ENCODE measurements at regions not wholly inside any gene's neighbourhood (a gene's known extent, or its start where the extent isn't known, plus 50 kb on each side); places are given as distances from the start of the nearest gene placed in this dataset.
A peak's percentile ranks its signal among the peaks of the same experiment; 100 is the strongest.

DNA sequence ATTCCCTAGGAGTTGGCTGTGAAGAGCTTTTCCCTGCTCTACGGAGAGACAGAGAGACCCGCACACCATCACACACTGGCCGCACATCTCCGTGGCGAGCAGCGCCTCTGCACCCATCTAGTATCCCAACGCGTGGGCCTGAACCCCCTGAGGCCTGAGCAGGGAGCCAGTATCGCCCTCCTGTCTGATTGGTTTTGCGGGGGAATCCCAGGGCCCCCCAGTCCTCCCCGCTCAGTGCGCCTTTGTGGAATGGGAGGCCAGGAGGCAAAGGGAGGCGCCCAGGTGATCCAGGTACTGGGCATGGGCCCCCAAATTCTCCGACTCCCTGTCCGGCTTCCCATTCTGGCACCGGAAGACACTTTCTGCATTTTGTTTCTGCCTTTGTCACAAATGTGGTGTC, 344.3 kb downstream of the GLRX3 start:
- no peak for DNase-seq
- WGBS, 2 donors: 91 to 94% methylated on average over 15 to 16 of the region's 16 CpGs
- TF ChIP-seq, protein P1, sequence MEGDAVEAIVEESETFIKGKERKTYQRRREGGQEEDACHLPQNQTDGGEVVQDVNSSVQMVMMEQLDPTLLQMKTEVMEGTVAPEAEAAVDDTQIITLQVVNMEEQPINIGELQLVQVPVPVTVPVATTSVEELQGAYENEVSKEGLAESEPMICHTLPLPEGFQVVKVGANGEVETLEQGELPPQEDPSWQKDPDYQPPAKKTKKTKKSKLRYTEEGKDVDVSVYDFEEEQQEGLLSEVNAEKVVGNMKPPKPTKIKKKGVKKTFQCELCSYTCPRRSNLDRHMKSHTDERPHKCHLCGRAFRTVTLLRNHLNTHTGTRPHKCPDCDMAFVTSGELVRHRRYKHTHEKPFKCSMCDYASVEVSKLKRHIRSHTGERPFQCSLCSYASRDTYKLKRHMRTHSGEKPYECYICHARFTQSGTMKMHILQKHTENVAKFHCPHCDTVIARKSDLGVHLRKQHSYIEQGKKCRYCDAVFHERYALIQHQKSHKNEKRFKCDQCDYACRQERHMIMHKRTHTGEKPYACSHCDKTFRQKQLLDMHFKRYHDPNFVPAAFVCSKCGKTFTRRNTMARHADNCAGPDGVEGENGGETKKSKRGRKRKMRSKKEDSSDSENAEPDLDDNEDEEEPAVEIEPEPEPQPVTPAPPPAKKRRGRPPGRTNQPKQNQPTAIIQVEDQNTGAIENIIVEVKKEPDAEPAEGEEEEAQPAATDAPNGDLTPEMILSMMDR (IDR thresholded peaks at IDR 0.05; ENCODE audit: control extremely low read depth, extremely low read depth): no peak
- no peak overlapping the region for H3K27ac ChIP-seq (ENCODE audit: low read depth in 1 of 2, low read length in 1 of 2)
- peaks cover 0 to 3% (median 2%) of the 10 kb centered on the region in 3 donors for H3K27me3 ChIP-seq (ENCODE audit: control insufficient read depth in 3 of 3, insufficient read depth in 3 of 3, low read length in 2 of 3)
- no peak overlapping the region for H3K4me3 ChIP-seq
- no peak overlapping the region for H3K9ac ChIP-seq (ENCODE audit: insufficient read depth in 1 of 2, low read length in 2 of 2)
- peaks cover 0 to 5% (median 0%) of the 10 kb centered on the region in 5 donors for H3K4me1 ChIP-seq (ENCODE audit: control insufficient read depth in 5 of 5, insufficient read depth in 5 of 5, low read length in 5 of 5)
- ATAC-seq (ENCODE audit: insufficient read depth, low FRiP score): no peak
- H3K9me3 ChIP-seq (ENCODE audit: control insufficient read depth in 4 of 4, insufficient read depth in 3 of 4, low read length in 3 of 4): peaks cover 0 to 4% (median 0%) of the 10 kb centered on the region in 4 donors
- H3K36me3 ChIP-seq (ENCODE audit: control insufficient read depth in 4 of 4, insufficient read depth in 4 of 4, low read length in 4 of 4): no peaks in the 10 kb centered on the region

DNA sequence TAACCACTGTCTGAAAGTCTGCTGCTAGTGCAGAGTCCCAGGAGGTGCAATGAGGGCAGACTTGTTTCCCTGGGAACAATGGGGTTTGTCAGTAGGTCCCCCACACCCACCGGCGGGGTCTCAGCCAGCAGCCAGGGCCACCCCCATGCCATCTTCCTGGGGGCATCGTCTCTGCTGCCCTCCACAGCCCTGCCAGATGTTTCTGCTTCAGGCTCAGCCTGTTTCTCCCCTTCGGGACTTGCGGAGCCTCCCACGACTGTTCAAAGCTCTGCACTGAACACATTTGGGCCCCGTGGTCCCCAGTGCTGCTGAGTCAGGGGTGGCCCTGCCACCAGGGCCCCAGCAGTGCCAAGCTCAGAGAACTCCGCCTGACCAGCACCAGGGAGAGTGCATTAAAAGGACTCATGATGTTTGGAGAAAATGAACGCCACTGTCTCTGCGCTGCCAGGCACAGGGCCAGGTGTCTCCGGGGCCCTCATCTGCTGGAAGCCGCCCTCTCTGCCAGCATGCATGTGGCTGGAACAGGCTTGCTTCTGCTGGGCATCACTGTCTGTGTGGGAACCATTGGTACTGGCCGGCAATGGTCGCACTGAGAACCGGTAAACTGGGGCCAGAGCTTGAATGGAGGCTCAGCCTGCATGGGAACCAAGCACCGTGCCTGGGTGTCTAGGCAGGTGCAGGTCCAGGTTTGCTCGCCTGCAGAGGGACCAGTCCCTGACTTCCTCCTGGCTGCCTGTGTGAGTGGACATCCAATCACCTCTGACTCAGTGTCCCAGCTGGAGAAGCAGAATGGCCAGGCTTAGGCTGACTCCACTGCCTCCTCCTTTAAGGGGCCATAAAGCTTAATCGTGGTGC, 345.1 kb downstream of the GLRX3 start:
- Histone ChIP-seq H3K9ac (ENCODE audit: insufficient read depth in 1 of 2, low read length in 2 of 2) (no peak overlapping the region), H3K36me3 (ENCODE audit: control insufficient read depth in 4 of 4, insufficient read depth in 4 of 4, low read length in 4 of 4) (no peaks in the 10 kb centered on the region), H3K27me3 (ENCODE audit: control insufficient read depth in 3 of 3, insufficient read depth in 3 of 3, low read length in 2 of 3) (peaks cover 0 to 3% (median 2%) of the 10 kb centered on the region in 3 donors), H3K4me1 (ENCODE audit: control insufficient read depth in 5 of 5, insufficient read depth in 5 of 5, low read length in 5 of 5) (peaks cover 0 to 5% (median 0%) of the 10 kb centered on the region in 5 donors), H3K27ac (ENCODE audit: low read depth in 1 of 2, low read length in 1 of 2) (no peak overlapping the region), H3K9me3 (ENCODE audit: control insufficient read depth in 4 of 4, insufficient read depth in 3 of 4, low read length in 3 of 4) (peaks cover 0 to 4% (median 0%) of the 10 kb centered on the region in 4 donors), H3K4me3 (no peak overlapping the region)
- TF ChIP-seq, protein P1 (IDR thresholded peaks at IDR 0.05; ENCODE audit: control extremely low read depth, extremely low read depth): no peak
- DNase-seq: no peak
- WGBS, 2 donors: 79 to 86% methylated on average over 18 of the region's 18 CpGs
- no peak for ATAC-seq (ENCODE audit: insufficient read depth, low FRiP score)

DNA sequence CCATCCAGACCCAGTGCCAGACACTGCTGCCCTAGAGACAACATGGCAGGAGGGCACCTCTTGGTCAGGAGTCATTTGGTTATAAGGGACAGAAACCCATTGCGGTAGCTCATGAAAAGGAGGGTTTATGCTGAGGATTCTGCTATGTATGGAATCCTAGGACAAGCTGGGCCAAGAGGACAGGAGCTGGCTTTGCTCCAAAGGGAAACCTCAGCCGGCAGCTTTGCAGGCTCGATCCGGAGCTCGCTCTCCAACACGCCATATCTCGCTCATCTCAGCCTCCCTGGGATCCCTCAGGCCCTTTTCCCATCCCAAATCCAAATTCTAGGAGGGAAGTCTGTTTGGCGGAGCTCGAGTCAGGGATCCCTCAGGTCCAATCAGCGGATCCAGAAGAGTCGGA, 345.7 kb downstream of the GLRX3 start:
- H3K9ac ChIP-seq (ENCODE audit: insufficient read depth in 1 of 2, low read length in 2 of 2): no peak overlapping the region
- WGBS, 2 donors: 78 to 81% methylated on average over 11 of the region's 11 CpGs
- peaks cover 0 to 12% (median 0%) of the 10 kb centered on the region in 5 donors for H3K4me1 ChIP-seq (ENCODE audit: control insufficient read depth in 5 of 5, insufficient read depth in 5 of 5, low read length in 5 of 5)
- H3K4me3 ChIP-seq: no peak overlapping the region
- H3K27me3 ChIP-seq (ENCODE audit: control insufficient read depth in 3 of 3, insufficient read depth in 3 of 3, low read length in 2 of 3): peaks cover 0 to 3% (median 2%) of the 10 kb centered on the region in 3 donors
- peaks cover 0 to 4% (median 0%) of the 10 kb centered on the region in 4 donors for H3K9me3 ChIP-seq (ENCODE audit: control insufficient read depth in 4 of 4, insufficient read depth in 3 of 4, low read length in 3 of 4)
- H3K27ac ChIP-seq (ENCODE audit: low read depth in 1 of 2, low read length in 1 of 2): no peak overlapping the region
- DNase-seq (peak in 1 of 3 donors; percentile 12), ATAC-seq (ENCODE audit: insufficient read depth, low FRiP score) (no peak)
- no peaks in the 10 kb centered on the region for H3K36me3 ChIP-seq (ENCODE audit: control insufficient read depth in 4 of 4, insufficient read depth in 4 of 4, low read length in 4 of 4)
- TF ChIP-seq, protein P1 (IDR thresholded peaks at IDR 0.05; ENCODE audit: control extremely low read depth, extremely low read depth): no peak
